GM18505 (cell line): ENCODE measurements at regions not wholly inside any gene's neighbourhood (a gene's known extent, or its start where the extent isn't known, plus 50 kb on each side); places are given as distances from the start of the nearest gene placed in this dataset.
A peak's percentile ranks its signal among the peaks of the same experiment; 100 is the strongest.

Experiments
- ATAC-seq: cut with Tn5 transposase; IDR thresholded peaks from one replicate; pipeline ENCODE4 v1.9.1; 2021; ENCODE audit not compliant: unreplicated experiment
- POLR2A ChIP-seq: IDR thresholded peaks from 4 replicates; pipeline ENCODE4 v1.6.1; 2011; ENCODE audit warnings: borderline replicate concordance; ENCODE audit not compliant: insufficient read depth, insufficient read length; ENCODE audit errors: extremely low read depth

DNA sequence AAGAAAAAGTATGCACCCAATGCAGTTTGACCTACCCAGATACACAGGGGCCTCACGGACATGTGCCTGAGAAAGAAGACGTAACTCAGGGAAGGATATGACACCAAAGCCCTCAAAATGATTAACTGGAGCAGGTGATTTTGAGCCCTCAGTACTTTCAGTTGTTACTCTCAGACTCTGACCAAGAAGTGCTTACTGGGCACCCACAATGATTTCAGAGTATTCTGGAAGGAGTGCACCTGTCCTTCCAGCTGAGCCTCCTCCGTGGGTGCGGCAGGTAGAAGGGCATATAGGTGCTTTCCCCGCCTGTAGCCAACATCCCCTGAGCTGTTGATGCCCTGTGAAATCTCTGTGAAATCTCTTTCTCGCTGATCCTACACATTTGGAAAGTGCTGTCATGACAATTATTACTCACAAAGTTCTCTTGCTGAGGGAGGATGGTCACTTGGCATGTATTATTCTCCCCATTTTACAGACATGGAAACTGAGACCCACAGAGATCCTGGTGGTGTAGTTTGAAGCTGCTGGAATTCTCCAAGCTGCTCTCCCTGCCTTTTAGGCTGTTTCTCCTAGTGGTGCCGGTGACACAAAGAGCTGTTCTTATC is 154.3 kb upstream of the CCND2 start:
- peak; percentile 57 for ATAC-seq
- TF ChIP-seq POLR2A = peak; percentile 9

DNA sequence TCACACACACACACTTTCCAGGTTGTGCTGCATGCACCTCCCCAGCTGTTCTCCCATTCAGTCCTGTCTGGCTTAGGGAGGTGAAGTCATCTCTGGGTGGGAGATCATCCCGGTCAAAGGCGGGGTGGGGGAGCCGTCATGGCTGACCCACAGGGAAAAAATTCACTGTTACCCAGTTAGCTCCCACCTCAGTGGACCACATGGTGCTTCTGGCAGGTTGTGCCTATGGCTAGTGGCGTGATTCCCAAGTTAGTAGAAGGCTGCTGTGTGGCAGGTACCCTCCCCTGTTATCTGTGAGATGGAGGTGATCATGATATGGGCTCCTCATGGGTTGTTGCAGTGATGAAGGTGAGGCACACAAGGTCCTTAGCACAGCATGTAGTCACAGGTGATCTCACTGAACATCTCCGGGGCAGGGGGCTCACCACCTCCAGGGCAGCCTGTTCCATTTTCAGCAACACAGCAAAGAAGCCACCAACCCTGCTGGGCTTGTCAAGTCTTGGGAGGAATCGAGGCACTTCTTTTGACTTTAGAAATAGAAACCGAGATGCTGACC is 154.9 kb upstream of the CCND2 start:
- peak; percentile 32 for TF ChIP-seq POLR2A
- peak; percentile 15 for ATAC-seq

DNA sequence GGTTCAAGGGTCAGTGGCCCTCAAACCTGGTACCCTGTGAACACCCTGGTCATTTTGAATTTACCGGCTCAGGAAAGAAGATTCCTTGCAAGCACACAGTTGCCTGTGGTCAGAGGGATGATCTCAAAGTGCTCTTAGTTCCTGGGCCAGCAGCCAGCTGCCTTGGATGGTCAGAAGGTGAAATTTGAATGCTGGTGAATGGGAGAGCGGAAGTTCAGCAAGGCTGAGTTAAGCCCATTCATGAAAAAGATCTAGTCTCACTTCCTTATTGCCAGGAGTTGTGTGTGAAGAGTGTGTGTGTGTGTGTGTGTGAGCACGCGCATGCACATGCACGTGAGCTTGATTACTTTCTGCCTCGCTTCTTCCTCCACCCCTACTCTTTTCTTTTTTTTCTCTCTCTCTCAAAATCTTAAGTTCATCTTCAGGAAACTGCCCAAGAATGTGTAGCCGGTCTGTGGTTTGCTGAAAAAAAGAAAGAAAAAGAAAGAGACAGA is 155.5 kb upstream of the CCND2 start:
- ATAC-seq = peak; percentile 43
- TF ChIP-seq POLR2A = no peak

DNA sequence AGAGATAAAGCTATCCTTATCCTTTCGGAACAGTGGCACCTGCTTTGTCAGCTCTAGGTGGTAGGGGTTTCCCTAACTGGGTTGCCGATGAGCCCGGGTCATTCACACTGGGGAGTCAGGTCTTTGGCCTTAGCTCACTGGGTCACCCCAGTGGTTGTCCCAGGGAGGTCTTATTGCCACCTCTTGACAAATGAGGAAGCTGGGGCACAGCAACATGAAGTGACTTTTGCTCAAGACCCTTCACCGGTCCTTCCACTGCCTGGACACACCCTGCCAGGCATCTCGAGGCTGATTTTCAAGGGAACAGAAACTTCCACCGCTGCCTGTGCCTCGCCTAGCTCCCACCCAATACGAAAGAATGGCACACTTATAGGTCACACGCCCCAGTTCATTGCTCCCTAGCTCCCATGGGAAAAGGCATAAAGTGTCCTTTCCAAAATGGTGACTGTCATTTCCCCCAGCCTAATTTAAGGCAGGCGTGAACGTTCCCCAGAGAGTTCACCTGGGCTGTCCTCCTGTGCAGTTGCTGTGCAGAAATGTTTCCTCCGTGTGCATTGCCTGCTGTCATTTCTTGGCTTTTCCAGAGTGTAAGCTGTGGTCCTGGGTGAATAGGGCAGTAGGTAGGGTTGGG is 156.1 kb upstream of the CCND2 start:
- TF ChIP-seq POLR2A = peak; percentile 9
- ATAC-seq = no peak

DNA sequence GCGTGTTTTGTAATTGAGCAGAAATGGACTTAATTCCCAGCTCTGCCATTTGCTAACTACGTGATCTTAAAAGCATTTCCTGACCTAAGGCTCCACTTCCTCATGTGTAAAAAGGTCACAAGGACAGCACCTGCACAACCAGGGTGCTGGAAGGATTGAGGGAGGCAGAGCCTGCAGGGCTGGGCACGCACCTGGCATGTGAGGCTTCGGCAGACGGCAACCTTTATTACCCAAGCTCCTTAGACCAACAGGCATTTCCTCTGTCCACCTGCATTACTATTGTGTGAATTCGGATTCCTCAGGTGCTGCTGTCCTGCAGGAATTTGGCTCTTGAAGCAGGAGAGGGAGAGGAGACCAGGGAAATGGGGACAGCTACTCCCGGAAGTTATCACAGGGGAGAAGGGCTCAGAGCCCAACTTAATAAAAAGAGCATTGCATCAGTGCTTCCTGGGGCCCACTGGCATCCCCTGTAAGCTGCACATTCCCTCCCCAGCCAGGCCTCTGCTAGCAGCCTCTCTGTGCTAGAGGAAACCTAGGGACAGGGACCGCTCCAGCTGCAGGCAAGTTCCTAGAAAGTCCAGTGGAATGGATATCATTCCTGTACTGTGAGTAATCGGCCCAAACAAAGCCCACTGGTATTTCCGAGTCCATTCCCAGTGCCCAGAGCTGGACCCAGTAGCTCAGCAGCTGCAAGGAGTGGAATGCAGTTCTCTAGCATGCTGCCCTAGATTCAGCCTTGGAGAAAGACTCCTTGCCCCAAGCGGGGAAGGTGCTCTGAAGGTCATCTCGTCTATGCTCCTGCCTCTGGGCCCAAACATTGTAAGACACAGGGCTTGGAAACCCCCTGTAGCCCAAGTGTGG is 157.1 kb upstream of the CCND2 start:
- ATAC-seq = no peak
- no peak for TF ChIP-seq POLR2A

DNA sequence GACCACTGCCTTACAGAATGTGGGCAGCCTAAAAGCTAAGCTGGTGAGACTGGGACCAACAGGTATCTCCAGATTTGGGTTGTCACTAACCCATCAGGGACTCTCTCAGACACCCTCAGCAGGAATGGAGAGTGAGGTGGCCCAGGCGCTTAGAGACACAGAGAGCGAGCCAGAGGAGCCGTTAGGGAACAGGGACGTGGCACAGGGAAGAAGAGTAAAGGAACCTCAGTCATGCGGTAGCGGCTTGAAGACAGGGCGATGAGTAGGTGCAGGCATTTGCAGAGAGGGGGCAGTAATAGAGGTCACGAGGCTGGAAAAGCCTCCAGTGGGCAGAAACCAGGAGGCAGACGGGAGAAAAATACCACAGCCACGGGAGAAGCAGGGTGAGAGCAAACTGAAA is 158.0 kb upstream of the CCND2 start:
- no peak for TF ChIP-seq POLR2A
- ATAC-seq = no peak

DNA sequence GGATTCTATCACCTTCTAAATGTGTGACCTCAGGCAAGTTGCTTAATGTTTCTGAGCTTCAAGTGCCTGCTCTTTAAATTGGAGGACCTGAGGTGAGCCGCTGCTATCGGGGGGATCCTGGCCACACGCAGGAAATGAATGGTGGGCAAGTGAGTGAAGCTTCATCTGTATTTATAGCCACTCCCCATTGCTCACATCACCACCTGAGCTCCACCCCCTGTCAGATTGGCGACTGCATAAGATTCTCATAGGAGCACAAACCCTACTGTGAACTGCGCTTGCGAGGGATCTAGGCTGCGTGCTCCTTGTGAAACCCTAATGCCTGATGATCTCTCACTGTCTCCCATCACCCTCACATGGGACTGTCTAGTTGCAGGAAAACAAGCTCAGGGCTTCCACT is 158.6 kb upstream of the CCND2 start:
- ATAC-seq = no peak
- no peak for TF ChIP-seq POLR2A

DNA sequence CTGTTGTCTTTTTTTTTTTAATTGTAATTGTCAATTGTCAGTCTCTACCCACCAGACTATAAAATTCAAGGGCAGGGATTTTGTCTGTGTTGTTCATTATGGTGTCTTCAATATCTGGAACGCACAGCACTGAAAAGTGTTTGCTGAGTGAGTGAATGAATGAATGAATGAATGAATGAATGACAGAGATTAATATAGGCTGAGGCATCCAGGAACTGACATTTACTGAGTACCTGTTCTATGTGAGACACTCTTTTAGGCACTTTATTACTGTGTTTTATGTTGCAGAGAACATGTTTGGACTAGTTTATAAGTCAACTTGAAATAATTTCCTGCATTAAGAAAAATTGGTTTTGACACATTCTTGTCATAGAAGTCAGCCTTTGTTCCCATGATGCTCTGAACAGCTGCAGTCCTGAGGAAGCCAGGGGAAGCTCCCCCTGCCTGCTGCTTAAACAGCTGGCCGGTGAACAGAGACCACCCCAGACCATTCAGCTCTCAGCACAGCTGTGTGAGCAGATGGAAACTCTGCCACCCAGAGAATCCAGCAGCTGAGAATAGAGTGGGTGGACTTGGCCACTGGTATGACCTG is 160.7 kb upstream of the CCND2 start:
- no peak for ATAC-seq
- TF ChIP-seq POLR2A = no peak

DNA sequence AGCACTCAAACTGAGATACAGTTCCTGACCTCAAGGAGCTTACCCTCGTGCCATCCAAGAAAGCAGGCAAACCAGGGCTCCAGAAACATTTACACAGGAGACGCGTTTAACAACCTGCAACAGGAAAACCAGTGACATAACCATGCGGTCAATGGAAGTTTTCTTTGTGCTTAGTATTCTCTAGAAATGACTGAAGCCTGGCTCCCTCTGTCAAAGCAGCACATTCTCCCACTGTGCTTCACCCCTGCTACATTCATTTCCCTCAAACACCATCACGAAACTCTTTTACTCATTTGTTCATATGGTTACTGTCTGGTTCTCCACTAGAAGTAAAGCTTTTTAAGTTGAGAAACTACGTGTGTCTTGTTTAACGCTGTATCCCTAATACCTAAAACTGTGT is 161.3 kb upstream of the CCND2 start:
- ATAC-seq = no peak
- TF ChIP-seq POLR2A = no peak

DNA sequence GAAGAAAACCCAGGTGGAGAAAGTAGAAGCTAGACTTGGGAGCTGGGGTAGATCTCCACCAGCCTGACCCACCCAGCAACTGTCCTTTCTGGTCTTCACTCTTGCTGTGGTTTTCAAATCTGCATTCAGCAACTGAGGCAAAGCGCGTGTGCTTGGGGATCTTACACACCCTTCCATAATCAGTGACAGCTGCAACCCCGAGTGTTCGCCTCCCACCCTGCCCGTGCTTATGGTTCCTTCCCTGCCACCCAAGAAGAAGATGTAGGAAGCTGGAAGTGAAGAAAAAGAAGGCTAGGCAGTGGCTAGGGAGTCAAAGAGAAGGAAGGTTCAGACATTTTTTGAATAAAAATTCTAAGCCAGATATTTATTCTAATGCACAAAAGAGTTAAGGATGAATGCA is 162.6 kb upstream of the CCND2 start:
- no peak for ATAC-seq
- TF ChIP-seq POLR2A = no peak

DNA sequence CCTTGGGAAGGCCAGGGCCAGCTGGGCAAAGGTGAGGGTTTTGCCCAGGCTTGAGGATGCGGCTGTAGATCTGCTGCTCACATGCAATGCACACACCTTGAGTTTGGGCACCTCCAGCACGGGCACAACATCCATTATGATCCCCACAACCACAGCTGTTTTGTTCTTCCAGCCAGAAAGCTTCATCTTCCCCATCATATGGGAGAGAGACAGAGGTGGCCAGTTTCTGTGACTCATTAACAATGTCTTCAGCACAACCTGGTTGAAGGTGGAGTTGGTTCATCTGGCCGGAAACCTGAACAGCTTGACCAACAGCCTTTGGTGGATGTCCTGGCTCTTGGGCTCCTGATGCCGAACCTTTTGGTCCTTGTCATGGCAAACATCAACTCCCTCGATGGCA is 163.7 kb upstream of the CCND2 start:
- no peak for TF ChIP-seq POLR2A
- ATAC-seq = no peak

DNA sequence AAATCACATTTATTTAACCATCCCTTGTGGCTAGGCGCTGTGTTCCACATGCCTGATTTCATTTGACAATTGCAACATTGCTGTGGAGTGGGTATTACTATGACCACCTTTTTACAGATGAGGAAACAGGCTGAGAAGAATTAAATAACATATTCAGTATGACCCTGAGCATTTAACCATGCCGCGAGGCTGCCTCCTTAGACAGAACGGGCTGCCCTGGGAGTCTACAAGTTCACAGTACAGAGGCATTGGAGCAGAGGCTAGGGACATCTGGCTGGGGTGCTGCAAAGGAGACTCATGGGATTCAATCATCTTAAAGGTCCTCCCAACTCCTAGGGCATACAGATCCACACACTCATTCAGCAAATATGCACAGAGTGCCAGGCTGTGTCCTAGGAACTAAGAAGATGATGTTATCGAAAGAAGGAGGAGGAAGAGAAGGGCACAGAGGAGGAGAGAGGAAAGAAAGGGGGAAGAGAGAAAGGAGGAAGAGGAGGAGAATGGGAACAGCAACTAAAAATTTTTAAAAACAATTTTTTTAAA is 164.7 kb upstream of the CCND2 start:
- no peak for ATAC-seq
- no peak for TF ChIP-seq POLR2A
